IPS-20b (cell line): ENCODE measurements at regions not wholly inside any gene's neighbourhood (a gene's known extent, or its start where the extent isn't known, plus 50 kb on each side); places are given as distances from the start of the nearest gene placed in this dataset.

ENCODE experiments used
- H3K27ac ChIP-seq: one replicate; pipeline ENCODE4 v1.5.1; 2013; ENCODE audit warnings: low read length
- H3K27me3 ChIP-seq: 2 replicates; pipeline ENCODE4 v1.6.1; 2013; ENCODE audit warnings: mild to moderate bottlenecking, low read length, inconsistent platforms; ENCODE audit not compliant: insufficient read depth
- H3K36me3 ChIP-seq: 2 replicates; pipeline ENCODE4 v1.6.1; 2013; ENCODE audit warnings: low read depth, mild to moderate bottlenecking, inconsistent platforms, low read length, moderate library complexity; ENCODE audit not compliant: insufficient read depth
- H3K4me1 ChIP-seq: 2 replicates; pipeline ENCODE4 v1.6.1; 2013; ENCODE audit warnings: mild to moderate bottlenecking, control low read depth, inconsistent platforms, low read length, moderate library complexity; ENCODE audit not compliant: insufficient read depth
- H3K4me3 ChIP-seq: 2 replicates; pipeline ENCODE4 v1.5.1; 2013; ENCODE audit warnings: mild to moderate bottlenecking, low read length, inconsistent platforms
- H3K9ac ChIP-seq: 2 replicates; pipeline ENCODE4 v1.6.1; 2013; ENCODE audit warnings: low read depth, mild to moderate bottlenecking, inconsistent platforms, low read length, moderate library complexity
- H3K9me3 ChIP-seq: 2 replicates; pipeline ENCODE4 v1.6.1; 2013; ENCODE audit warnings: mild to moderate bottlenecking, low read depth, low read length, inconsistent platforms; ENCODE audit not compliant: insufficient read depth

- no peaks in the 10 kb centered on the region for H3K36me3 ChIP-seq
- no peaks in the 10 kb centered on the region for H3K4me1 ChIP-seq
- H3K4me3 ChIP-seq, result no peak overlapping the region
- no peaks in the 10 kb centered on the region for H3K9me3 ChIP-seq
- H3K27me3 ChIP-seq, result no peaks in the 10 kb centered on the region
- H3K27ac ChIP-seq, result no peak overlapping the region
- no peak overlapping the region for H3K9ac ChIP-seq
Measured at GRCh38 chr1:229768232-229768631, 142.2 kb downstream of the URB2 start.

DNA sequence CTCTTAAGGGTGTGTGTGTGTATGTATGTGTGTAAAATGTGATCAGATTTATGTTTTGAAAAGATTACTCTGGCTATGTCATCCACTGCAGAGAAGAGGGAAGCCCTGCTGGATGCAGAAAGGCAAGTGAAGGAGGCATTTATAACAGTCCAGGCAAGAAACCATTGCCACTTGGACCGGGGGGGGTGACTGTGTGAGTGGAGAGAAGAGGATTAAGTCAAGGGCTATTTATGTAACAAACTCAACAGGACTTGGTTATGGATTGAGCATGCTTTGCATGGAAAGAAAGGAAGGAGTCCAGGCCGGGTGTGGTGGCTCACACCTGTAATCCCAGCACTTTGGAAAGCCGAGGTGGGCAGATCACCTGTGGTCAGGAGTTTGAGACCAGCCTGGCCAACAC is 143.0 kb downstream of the URB2 start:
- Histone ChIP-seq H3K27ac (no peak overlapping the region), H3K9me3 (no peaks in the 10 kb centered on the region), H3K4me1 (no peaks in the 10 kb centered on the region), H3K27me3 (no peaks in the 10 kb centered on the region), H3K36me3 (no peaks in the 10 kb centered on the region), H3K9ac (no peak overlapping the region), H3K4me3 (no peak overlapping the region)

DNA sequence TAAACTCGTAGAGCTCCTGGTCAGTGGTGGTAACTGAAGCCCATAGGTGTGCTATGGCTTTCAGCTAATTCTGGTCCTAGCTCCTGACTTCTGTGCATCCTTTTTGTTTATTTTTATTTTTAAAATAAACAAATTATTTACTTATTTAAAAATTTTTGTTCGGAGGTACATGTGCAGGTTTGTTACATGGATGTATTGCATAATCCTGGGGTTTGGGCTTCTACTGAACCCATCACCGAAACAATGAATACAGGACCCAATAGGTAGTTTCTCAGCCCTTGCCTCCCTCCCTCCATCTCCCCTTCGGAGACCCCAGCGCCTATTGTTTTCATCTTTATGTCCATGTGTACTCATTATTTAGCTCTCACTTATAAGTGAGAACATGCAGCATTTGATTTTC is 143.8 kb downstream of the URB2 start:
- Histone ChIP-seq H3K27ac (no peak overlapping the region), H3K27me3 (no peaks in the 10 kb centered on the region), H3K36me3 (no peaks in the 10 kb centered on the region), H3K9me3 (no peaks in the 10 kb centered on the region), H3K9ac (no peak overlapping the region), H3K4me3 (no peak overlapping the region), H3K4me1 (no peaks in the 10 kb centered on the region)

DNA sequence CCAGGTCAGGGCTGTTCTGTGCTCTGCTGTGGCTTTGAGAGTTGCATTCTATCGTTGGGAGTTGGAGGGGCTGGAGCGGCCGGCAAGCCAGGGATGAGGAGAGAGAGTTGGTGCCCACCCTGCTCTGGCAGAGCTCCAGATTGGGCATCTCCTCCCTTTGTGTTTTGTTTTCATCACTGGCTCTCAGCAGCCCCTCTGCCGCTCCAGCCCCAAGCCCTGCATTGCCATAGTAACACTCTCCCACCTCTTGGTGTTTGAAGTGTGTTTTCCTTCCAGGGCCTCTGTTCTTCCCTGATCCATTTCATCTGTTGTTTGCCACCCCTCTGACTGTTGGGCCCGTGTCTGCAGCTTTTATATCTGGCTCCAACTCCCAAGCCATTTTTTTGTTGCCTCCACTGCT is 152.7 kb downstream of the URB2 start:
- Histone ChIP-seq H3K36me3 (no peaks in the 10 kb centered on the region), H3K4me3 (no peak overlapping the region)

GRCh38 chr1:229781453-229781852 is 155.4 kb downstream of the URB2 start:
- Histone ChIP-seq H3K27me3 (no peaks in the 10 kb centered on the region), H3K9me3 (peaks cover 7% of the 10 kb centered on the region), H3K4me3 (no peak overlapping the region), H3K4me1 (no peaks in the 10 kb centered on the region), H3K36me3 (no peaks in the 10 kb centered on the region), H3K27ac (no peak overlapping the region), H3K9ac (no peak overlapping the region)

More for the DNA sequence above, 152.7 kb downstream of the URB2 start:
- H3K9ac ChIP-seq, result no peak overlapping the region
- H3K27me3 ChIP-seq, result no peaks in the 10 kb centered on the region
- no peaks in the 10 kb centered on the region for H3K4me1 ChIP-seq
- H3K9me3 ChIP-seq, result no peaks in the 10 kb centered on the region
- H3K27ac ChIP-seq, result no peak overlapping the region

DNA sequence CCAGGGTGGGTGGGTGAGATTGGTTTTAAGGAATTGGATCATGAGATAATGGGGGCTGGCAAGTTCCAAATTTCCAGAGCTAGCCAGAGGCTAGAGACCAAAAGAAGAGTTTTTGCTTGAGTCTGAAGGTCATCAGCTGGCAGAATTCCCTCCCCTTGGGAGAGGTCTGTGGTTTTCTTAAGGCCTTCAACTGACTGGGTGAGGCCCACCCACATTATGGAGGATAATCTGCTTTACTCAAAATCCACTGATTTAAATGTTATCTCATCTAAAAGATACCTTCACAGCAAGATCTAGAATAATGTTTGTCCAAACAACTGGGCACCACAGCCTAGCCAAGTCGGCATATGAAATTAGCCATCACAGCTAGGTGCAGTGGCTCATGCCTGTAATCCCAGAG is 156.4 kb downstream of the URB2 start:
- H3K4me1 ChIP-seq, result no peaks in the 10 kb centered on the region
- H3K9ac ChIP-seq, result no peak overlapping the region
- no peak overlapping the region for H3K4me3 ChIP-seq
- no peaks in the 10 kb centered on the region for H3K36me3 ChIP-seq
- H3K27me3 ChIP-seq, result no peaks in the 10 kb centered on the region
- H3K27ac ChIP-seq, result no peak overlapping the region
- H3K9me3 ChIP-seq, result peaks cover 11% of the 10 kb centered on the region

DNA sequence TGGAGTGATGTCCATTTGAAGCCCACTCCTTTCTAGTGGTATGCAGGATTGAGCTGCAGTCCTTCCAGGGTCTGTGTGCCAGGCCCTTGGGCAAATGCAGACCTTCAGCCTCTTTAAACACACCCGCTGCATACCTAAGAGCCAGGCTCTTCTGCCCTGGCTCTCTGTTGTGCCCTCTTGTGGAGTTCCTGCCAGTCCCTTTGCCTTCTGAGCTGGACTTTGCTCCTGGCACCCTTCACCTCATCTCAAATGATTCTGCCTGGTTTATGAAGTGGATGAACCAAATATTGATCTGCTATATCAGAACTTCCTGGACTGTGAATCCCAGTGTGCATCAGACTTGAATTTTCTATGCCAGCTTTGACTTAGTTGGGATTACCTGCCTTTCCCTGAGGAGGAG is 158.8 kb downstream of the URB2 start:
- H3K27ac ChIP-seq, result no peak overlapping the region
- no peaks in the 10 kb centered on the region for H3K27me3 ChIP-seq
- no peak overlapping the region for H3K9ac ChIP-seq
- peaks cover 16% of the 10 kb centered on the region for H3K9me3 ChIP-seq
- H3K4me1 ChIP-seq, result no peaks in the 10 kb centered on the region
- H3K4me3 ChIP-seq, result no peak overlapping the region
- no peaks in the 10 kb centered on the region for H3K36me3 ChIP-seq

GRCh38 chr1:229786974-229787610 is 161.0 kb downstream of the URB2 start:
- H3K36me3 ChIP-seq, result no peaks in the 10 kb centered on the region
- H3K27me3 ChIP-seq, result no peaks in the 10 kb centered on the region
- no peak overlapping the region for H3K9ac ChIP-seq
- no peak overlapping the region for H3K27ac ChIP-seq
- H3K4me3 ChIP-seq, result no peak overlapping the region
- peaks cover 16% of the 10 kb centered on the region for H3K9me3 ChIP-seq
- no peaks in the 10 kb centered on the region for H3K4me1 ChIP-seq

GRCh38 chr1:229788004-229788403 is 162.0 kb downstream of the URB2 start:
- Histone ChIP-seq H3K4me1 (no peaks in the 10 kb centered on the region), H3K27ac (no peak overlapping the region), H3K4me3 (no peak overlapping the region), H3K9me3 (peaks cover 16% of the 10 kb centered on the region), H3K27me3 (no peaks in the 10 kb centered on the region), H3K36me3 (no peaks in the 10 kb centered on the region), H3K9ac (no peak overlapping the region)

GRCh38 chr1:229792012-229792975 is 166.2 kb downstream of the URB2 start:
- Histone ChIP-seq H3K4me3 (no peak overlapping the region), H3K9ac (no peak overlapping the region), H3K36me3 (no peaks in the 10 kb centered on the region), H3K27ac (no peak overlapping the region), H3K4me1 (no peaks in the 10 kb centered on the region), H3K27me3 (no peaks in the 10 kb centered on the region), H3K9me3 (peaks cover 5% of the 10 kb centered on the region; the same call in 1 of the 2 replicates)

DNA sequence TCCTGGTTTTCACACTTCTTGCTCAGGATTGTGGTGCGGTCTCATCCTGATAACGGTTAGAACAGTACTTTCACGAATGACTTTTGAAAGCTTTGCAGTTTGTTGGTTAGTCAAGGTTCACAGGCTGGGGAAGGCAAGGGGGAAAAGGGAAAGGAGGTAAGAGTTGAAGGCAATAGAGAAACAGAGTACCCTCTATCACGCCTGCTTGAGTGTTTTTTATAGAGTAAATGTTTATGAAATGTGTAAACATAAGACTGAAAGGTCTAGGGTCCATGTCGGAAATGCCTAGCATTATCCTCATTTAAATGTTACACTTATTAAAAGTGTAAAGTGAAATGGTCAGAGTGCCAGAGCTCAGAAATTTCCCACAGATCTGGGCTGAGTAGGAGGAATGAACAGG is 167.4 kb downstream of the URB2 start:
- H3K27me3 ChIP-seq, result no peaks in the 10 kb centered on the region

GRCh38 chr1:229798558-229798957 is 172.5 kb downstream of the URB2 start:
- Histone ChIP-seq H3K9me3 (no peaks in the 10 kb centered on the region), H3K27me3 (no peaks in the 10 kb centered on the region), H3K27ac (no peak overlapping the region), H3K9ac (no peak overlapping the region), H3K4me3 (no peak overlapping the region), H3K4me1 (no peaks in the 10 kb centered on the region), H3K36me3 (no peaks in the 10 kb centered on the region)

More for the DNA sequence above, 167.4 kb downstream of the URB2 start:
- no peaks in the 10 kb centered on the region for H3K36me3 ChIP-seq
- H3K9me3 ChIP-seq, result no peaks in the 10 kb centered on the region
- no peaks in the 10 kb centered on the region for H3K4me1 ChIP-seq
- H3K4me3 ChIP-seq, result no peak overlapping the region
- H3K27ac ChIP-seq, result no peak overlapping the region
- H3K9ac ChIP-seq, result no peak overlapping the region
